IMR-90 (cell line): ENCODE measurements at regions not wholly inside any gene's neighbourhood (a gene's known extent, or its start where the extent isn't known, plus 50 kb on each side); places are given as distances from the start of the nearest gene placed in this dataset.

Experiments
- ATAC-seq: fragments of 200-7000 bp; cut with Tn5 transposase; 2 replicates; pipeline ENCODE4 v1.9.1; 2020; ENCODE audit warnings: low read depth, mild to moderate bottlenecking, moderate library complexity
- BruUV-seq: library from RNA; stranded (reverse); fragments of 400-500 nt; replicated peaks from 2 replicates; lab custom pipeline; 2021; lab: Mats Ljungman, UMichigan
- CTCF ChIA-PET: fragments of 300-600 bp; formaldehyde crosslinking; extraction: SDS; loops from one replicate; lab custom pipeline; 2021; ENCODE audit warnings: antibody characterized with exemption; lab: Yijun Ruan, JAX
- POLR2A ChIA-PET: fragments of 300-600 bp; sonication (Branson Sonifier 250); formaldehyde crosslinking; loops from one replicate; lab custom pipeline; 2022; ENCODE audit warnings: antibody characterized with exemption; ENCODE audit not compliant: unreplicated experiment; lab: Charles Lee
- DNase-seq: peaks from one replicate; pipeline ENCODE4 v3.0.0; 2013
- H2AFZ ChIP-seq: replicated peaks from 2 replicates; pipeline ENCODE3; 2013; ENCODE audit warnings: low read length, mild to moderate bottlenecking; ENCODE audit not compliant: poor library complexity
- H2AK5ac ChIP-seq: 2 replicates; pipeline ENCODE4 v1.6.1; 2013; ENCODE audit warnings: low read depth, low read length, inconsistent platforms
- H2AK9ac ChIP-seq: replicated peaks from 2 replicates; pipeline ENCODE3; 2013; ENCODE audit warnings: mild to moderate bottlenecking, low read depth, low read length, moderate library complexity; ENCODE audit not compliant: poor library complexity
- H2BK120ac ChIP-seq: 2 replicates; pipeline ENCODE4 v1.6.1; 2013; ENCODE audit warnings: low read depth, low read length, inconsistent platforms
- H2BK15ac ChIP-seq: 3 replicates; pipeline ENCODE4 v1.6.1; 2013; ENCODE audit warnings: low read depth, low read length, inconsistent platforms
- H2BK20ac ChIP-seq: 2 replicates; pipeline ENCODE4 v1.6.1; 2013; ENCODE audit warnings: low read depth, mild to moderate bottlenecking, inconsistent platforms, low read length, moderate library complexity
- H2BK5ac ChIP-seq: 2 replicates; pipeline ENCODE4 v1.6.1; 2013; ENCODE audit warnings: mild to moderate bottlenecking, low read depth, low read length, inconsistent platforms; ENCODE audit not compliant: poor library complexity, severe bottlenecking
- H3K14ac ChIP-seq: replicated peaks from 2 replicates; pipeline ENCODE4 v1.6.1; 2013; ENCODE audit warnings: low read depth, low read length, inconsistent platforms
- H3K18ac ChIP-seq: 2 replicates; pipeline ENCODE4 v1.6.1; 2013; ENCODE audit warnings: low read depth, low read length, control low read depth
- H3K23ac ChIP-seq: 2 replicates; pipeline ENCODE4 v1.6.1; 2013; ENCODE audit warnings: low read depth, low read length, inconsistent platforms
- H3K27ac ChIP-seq: 2 replicates; pipeline ENCODE4 v1.5.1; 2013; ENCODE audit warnings: mild to moderate bottlenecking, control low read depth, low read length; ENCODE audit not compliant: insufficient read depth
- H3K27me3 ChIP-seq: 2 replicates; pipeline ENCODE4 v1.6.1; 2013; ENCODE audit warnings: low read length; ENCODE audit not compliant: control insufficient read depth, insufficient read depth
- H3K36me3 ChIP-seq: 2 replicates; pipeline ENCODE4 v1.6.1; 2013; ENCODE audit warnings: low read length, mixed read lengths; ENCODE audit not compliant: control insufficient read depth, insufficient read depth
- H3K4ac ChIP-seq: 2 replicates; pipeline ENCODE4 v1.6.1; 2013; ENCODE audit warnings: low read depth, low read length, inconsistent platforms
- H3K4me1 ChIP-seq: 2 replicates; pipeline ENCODE4 v1.6.1; 2013; ENCODE audit warnings: low read length, mixed read lengths; ENCODE audit not compliant: control insufficient read depth, insufficient read depth
- H3K4me2 ChIP-seq: 2 replicates; pipeline ENCODE4 v1.6.1; 2013; ENCODE audit warnings: low read depth, mild to moderate bottlenecking, control low read depth, low read length, moderate library complexity
- H3K4me3 ChIP-seq: 2 replicates; pipeline ENCODE4 v1.5.1; 2013; ENCODE audit warnings: low read depth, mild to moderate bottlenecking, control low read depth, low read length, moderate library complexity; ENCODE audit not compliant: insufficient read depth
- H3K56ac ChIP-seq: 2 replicates; pipeline ENCODE4 v1.6.1; 2013; ENCODE audit warnings: low read length, inconsistent platforms; ENCODE audit not compliant: insufficient read depth; ENCODE audit errors: extremely low read depth
- H3K79me1 ChIP-seq, 2 experiments: 2 replicates each; pipeline ENCODE4 v1.6.1; 2013; ENCODE audit warnings: low read length in 2 of 2, inconsistent platforms in 1 of 2, low read depth in 1 of 2
- H3K9ac ChIP-seq: 2 replicates; pipeline ENCODE4 v1.6.1; 2013; ENCODE audit warnings: low read depth, low read length, control low read depth
- H3K9me1 ChIP-seq: 2 replicates; pipeline ENCODE4 v1.6.1; 2013; ENCODE audit warnings: low read length, inconsistent platforms; ENCODE audit not compliant: insufficient read depth
- H3K9me3 ChIP-seq: 2 replicates; pipeline ENCODE4 v1.6.1; 2013; ENCODE audit warnings: low read length; ENCODE audit not compliant: control insufficient read depth, insufficient read depth
- H4K20me1 ChIP-seq: 2 replicates; pipeline ENCODE4 v1.6.1; 2013; ENCODE audit warnings: low read length, inconsistent platforms; ENCODE audit not compliant: insufficient read depth
- H4K5ac ChIP-seq: 2 replicates; pipeline ENCODE4 v1.6.1; 2013; ENCODE audit warnings: mild to moderate bottlenecking, low read depth, low read length, control low read depth
- H4K8ac ChIP-seq, 2 experiments: 2 replicates each; pipeline ENCODE4 v1.6.1; 2013; ENCODE audit warnings: low read depth in 2 of 2, low read length in 2 of 2, control low read depth in 1 of 2, inconsistent platforms in 1 of 2
- H4K91ac ChIP-seq: 2 replicates; pipeline ENCODE4 v1.6.1; 2013; ENCODE audit warnings: low read depth, low read length, inconsistent platforms; ENCODE audit not compliant: insufficient read depth
- BHLHE40 ChIP-seq: fragments of 150-350 bp; IDR thresholded peaks from 2 replicates; pipeline ENCODE4 v1.6.1; 2016; ENCODE audit warnings: mild to moderate bottlenecking, low read depth, low read length
- CEBPB ChIP-seq: IDR thresholded peaks from 2 replicates; pipeline ENCODE4 v1.6.1; 2012; ENCODE audit warnings: low read depth, low read length, improper control_type of control experiment
- CTCF ChIP-seq: conservative IDR thresholded peaks from 2 replicates; pipeline ENCODE4 v1.5.1; 2012; ENCODE audit warnings: mild to moderate bottlenecking, low read depth, low read length, improper control_type of control experiment
- ELK1 ChIP-seq: fragments of 150-350 bp; IDR thresholded peaks from 2 replicates; pipeline ENCODE4 v1.6.1; 2016; ENCODE audit warnings: low read depth, mild to moderate bottlenecking, low read length, moderate library complexity, borderline replicate concordance
- FOS ChIP-seq: fragments of 150-350 bp; IDR thresholded peaks from 2 replicates; pipeline ENCODE4 v1.6.1; 2016; ENCODE audit warnings: low read depth, low read length
- MAZ ChIP-seq: IDR thresholded peaks from 2 replicates; pipeline ENCODE4 v1.6.1; 2012; ENCODE audit warnings: low read depth, mild to moderate bottlenecking, low read length, improper control_type of control experiment, moderate library complexity, borderline replicate concordance
- MXI1 ChIP-seq: IDR thresholded peaks from 2 replicates; pipeline ENCODE4 v1.6.1; 2012; ENCODE audit warnings: low read depth, mild to moderate bottlenecking, low read length, moderate library complexity, borderline replicate concordance
- NFE2L2 ChIP-seq: fragments of 150-350 bp; IDR thresholded peaks from 2 replicates; pipeline ENCODE4 v1.6.1; 2016; ENCODE audit warnings: low read depth, mild to moderate bottlenecking, low read length
- POLR2A ChIP-seq: IDR thresholded peaks from 2 replicates; pipeline ENCODE4 v1.6.1; 2012; ENCODE audit warnings: mild to moderate bottlenecking, low read depth, low read length
- RAD21 ChIP-seq: IDR thresholded peaks from 2 replicates; pipeline ENCODE4 v1.6.1; 2012; ENCODE audit warnings: low read length, improper control_type of control experiment
- SMC3 ChIP-seq: fragments of 150-350 bp; IDR thresholded peaks from 2 replicates; pipeline ENCODE4 v1.6.1; 2016; ENCODE audit warnings: low read depth, mild to moderate bottlenecking, antibody characterized with exemption, low read length, moderate library complexity
- USF2 ChIP-seq: fragments of 150-350 bp; IDR thresholded peaks from 2 replicates; pipeline ENCODE4 v1.6.1; 2017; ENCODE audit warnings: mild to moderate bottlenecking, antibody characterized with exemption, low read length, low read depth
- dilution Hi-C: fragments of 300-500 bp; cut with HindIII; formaldehyde crosslinking; loops from one replicate; pipeline ENCODE4 v1.14.3; 2018; ENCODE audit warnings: low sequenced_read_pairs; ENCODE audit not compliant: unreplicated experiment
- in situ Hi-C: fragments of 300-500 bp; cut with MboI; formaldehyde crosslinking; loops from 3 replicates; pipeline ENCODE4 v1.14.3; 2019; ENCODE audit warnings: low sequenced_read_pairs, inconsistent platforms, mixed read lengths
- intact Hi-C: fragments of 100-400 bp; cut with micrococcal nuclease; formaldehyde crosslinking; loops from 2 replicates; pipeline ENCODE4 v1.10.0; 2022

GRCh38 chr3:159875116-159875515 lies 113.5 kb upstream of the IL12A start:
- intact Hi-C loops, result no loop called here

More at GRCh38 chr3:159875116-159875515, 113.5 kb upstream of the IL12A start:
- H3K36me3 ChIP-seq, result peaks cover 2% of the 10 kb centered on the region
- TF ChIP-seq MAZ, result no peak
- no peak for TF ChIP-seq CEBPB
- no peak for TF ChIP-seq POLR2A
- TF ChIP-seq MXI1, result no peak
- TF ChIP-seq SMC3, result no peak
- no peak for TF ChIP-seq ELK1
- TF ChIP-seq USF2, result no peak
- TF ChIP-seq FOS, result no peak
- TF ChIP-seq CTCF, result no peak
- TF ChIP-seq RAD21, result no peak
- no peak for TF ChIP-seq BHLHE40
- no peak for TF ChIP-seq NFE2L2
- H4K91ac ChIP-seq, result no peak overlapping the region
- dilution Hi-C loops, result no loop called here
- peaks cover 29 to 55% of the 10 kb centered on the region in 2 experiments for H3K79me1 ChIP-seq
- H3K9me3 ChIP-seq, result no peaks in the 10 kb centered on the region
- H3K4me3 ChIP-seq, result no peak overlapping the region
- H4K5ac ChIP-seq, result no peak overlapping the region
- no peak overlapping the region for H3K14ac ChIP-seq
- H2AK9ac ChIP-seq, result no peak overlapping the region
- peaks cover 10% of the 10 kb centered on the region; the same call in 1 of the 2 replicates for H4K20me1 ChIP-seq
- no peak overlapping the region for H2AFZ ChIP-seq
- H3K4me1 ChIP-seq, result peaks cover 17% of the 10 kb centered on the region
- no peak overlapping the region for H4K8ac ChIP-seq
- no peak overlapping the region for H3K9ac ChIP-seq
- no peak overlapping the region for H2AK5ac ChIP-seq
- H3K4me2 ChIP-seq, result no peak overlapping the region
- H2BK15ac ChIP-seq, result no peak overlapping the region
- peaks cover 10% of the 10 kb centered on the region for H3K9me1 ChIP-seq
- no peak overlapping the region for H3K27ac ChIP-seq
- no peak overlapping the region for H3K56ac ChIP-seq
- H2BK120ac ChIP-seq, result no peak overlapping the region
- H3K4ac ChIP-seq, result no peak overlapping the region
- POLR2A ChIA-PET, result interaction anchor here (0.7 kb wide), 1 partner anchor 127 kb away, joined by 3 read pairs; no protein-coding TSS in a partner anchor
- no peak for DNase-seq
- CTCF ChIA-PET, result no interaction called here
- in situ Hi-C loops, result loop anchor here (5.0 to 25.0 kb wide), 3 partner anchors 48 to 537 kb away; no protein-coding TSS in a partner anchor
- H3K18ac ChIP-seq, result no peak overlapping the region
- no peak overlapping the region for H3K23ac ChIP-seq
- no peak overlapping the region for H2BK20ac ChIP-seq
- ATAC-seq, result no peak
- no peak overlapping the region for H2BK5ac ChIP-seq
- no TSS peak for BruUV-seq
- H3K27me3 ChIP-seq, result no peaks in the 10 kb centered on the region
